C4-2B (cell line): ENCODE measurements at regions not wholly inside any gene's neighbourhood (a gene's known extent, or its start where the extent isn't known, plus 50 kb on each side); places are given as distances from the start of the nearest gene placed in this dataset.

ENCODE experiments used
- H3K27ac ChIP-seq: fragments of 450-650 bp; 2 replicates; pipeline ENCODE4 v1.5.1; 2017
- CTCF ChIP-seq: fragments of 450-650 bp; conservative IDR thresholded peaks from 2 replicates; pipeline ENCODE4 v1.5.1; 2017; ENCODE audit warnings: mild to moderate bottlenecking
- ZFX ChIP-seq: fragments of 450-650 bp; IDR thresholded peaks from 2 replicates; pipeline ENCODE4 v1.6.1; 2017

GRCh38 chr4:11908712-11909111, 480.0 kb upstream of the HS3ST1 start:
- TF ChIP-seq ZFX (no peak), CTCF (no peak)
- no peak overlapping the region for H3K27ac ChIP-seq

GRCh38 chr4:11908205-11908604, 479.5 kb upstream of the HS3ST1 start:
- no peak overlapping the region for H3K27ac ChIP-seq
- no peak for TF ChIP-seq ZFX
- no peak for TF ChIP-seq CTCF

- no peak for TF ChIP-seq ZFX
- TF ChIP-seq CTCF = no peak
- H3K27ac ChIP-seq = no peak overlapping the region
Measured at GRCh38 chr4:11904846-11905739, 476.4 kb upstream of the HS3ST1 start.

- no peak for TF ChIP-seq CTCF
- no peak for TF ChIP-seq ZFX
- no peak overlapping the region for H3K27ac ChIP-seq
Measured at GRCh38 chr4:11904117-11904535, 475.4 kb upstream of the HS3ST1 start.

GRCh38 chr4:11901089-11901488, 472.4 kb upstream of the HS3ST1 start:
- TF ChIP-seq ZFX (no peak), CTCF (no peak)
- no peak overlapping the region for H3K27ac ChIP-seq

- no peak overlapping the region for H3K27ac ChIP-seq
- TF ChIP-seq ZFX (no peak), CTCF (no peak)
Measured at GRCh38 chr4:11900359-11900758, 471.7 kb upstream of the HS3ST1 start.

GRCh38 chr4:11898796-11899195, 470.1 kb upstream of the HS3ST1 start:
- H3K27ac ChIP-seq = no peak overlapping the region
- TF ChIP-seq ZFX (no peak), CTCF (no peak)
